Nephron progenitor cell (in vitro differentiated cells): ENCODE measurements at regions not wholly inside any gene's neighbourhood (a gene's known extent, or its start where the extent isn't known, plus 50 kb on each side); places are given as distances from the start of the nearest gene placed in this dataset.

Experiments
- DNase-seq: peaks from one replicate; pipeline ENCODE4 v3.0.0; 2021
- H3K27ac Mint-ChIP-seq: 2 replicates; pipeline ENCODE4 v1.8.0; 2021; ENCODE audit warnings: mild to moderate bottlenecking, moderate library complexity, mixed read lengths
- H3K27me3 Mint-ChIP-seq: 2 replicates; pipeline ENCODE4 v1.8.0; 2021; ENCODE audit warnings: mild to moderate bottlenecking, low read depth, mixed read lengths; ENCODE audit not compliant: poor library complexity
- H3K36me3 Mint-ChIP-seq: 2 replicates; pipeline ENCODE4 v1.8.0; 2021; ENCODE audit warnings: low read depth, mixed read lengths
- H3K4me1 Mint-ChIP-seq: 2 replicates; pipeline ENCODE4 v1.8.0; 2021; ENCODE audit warnings: mixed read lengths
- H3K4me3 Mint-ChIP-seq: 2 replicates; pipeline ENCODE4 v1.8.0; 2021; ENCODE audit warnings: mild to moderate bottlenecking, moderate library complexity, mixed read lengths
- H3K9me3 Mint-ChIP-seq: 2 replicates; pipeline ENCODE4 v1.8.0; 2021; ENCODE audit warnings: mild to moderate bottlenecking, moderate library complexity, mixed read lengths
- CTCF ChIP-seq: fragments of 200-600 bp; sonication (generic); IDR thresholded peaks from 2 replicates; pipeline ENCODE4 v1.5.0; 2021; ENCODE audit warnings: antibody characterized with exemption

- peaks cover 19% of the 10 kb centered on the region for H3K27me3 Mint-ChIP-seq
- H3K4me3 Mint-ChIP-seq: no peak overlapping the region
These were observed 266.9 kb upstream of the NFE2L3 start for GRCh38 chr7:25885057-25885576.

GRCh38 chr7:25886387-25887240 lies 265.4 kb upstream of the NFE2L3 start:
- Mint-ChIP-seq H3K36me3 (no peaks in the 10 kb centered on the region), H3K4me3 (no peak overlapping the region), H3K4me1 (peaks cover 37% of the 10 kb centered on the region), H3K9me3 (no peaks in the 10 kb centered on the region), H3K27ac (no peak overlapping the region), H3K27me3 (peaks cover 19% of the 10 kb centered on the region)
- TF ChIP-seq CTCF: no peak
- no peak for DNase-seq

More at GRCh38 chr7:25885057-25885576, 266.9 kb upstream of the NFE2L3 start:
- no peak for DNase-seq
- Mint-ChIP-seq H3K4me1 (peaks cover 45% of the 10 kb centered on the region), H3K36me3 (no peaks in the 10 kb centered on the region), H3K9me3 (no peaks in the 10 kb centered on the region), H3K27ac (no peak overlapping the region)
- no peak for TF ChIP-seq CTCF

GRCh38 chr7:25887266-25887665 lies 264.7 kb upstream of the NFE2L3 start:
- Mint-ChIP-seq H3K9me3 (no peaks in the 10 kb centered on the region), H3K4me1 (peaks cover 40% of the 10 kb centered on the region), H3K36me3 (no peaks in the 10 kb centered on the region), H3K27ac (no peak overlapping the region), H3K4me3 (no peak overlapping the region), H3K27me3 (peaks cover 19% of the 10 kb centered on the region)
- TF ChIP-seq CTCF: no peak
- DNase-seq: no peak

- no peak for TF ChIP-seq CTCF
- Mint-ChIP-seq H3K4me1 (peaks cover 42% of the 10 kb centered on the region), H3K36me3 (no peaks in the 10 kb centered on the region), H3K27ac (no peak overlapping the region), H3K27me3 (peaks cover 17% of the 10 kb centered on the region), H3K9me3 (no peaks in the 10 kb centered on the region), H3K4me3 (no peak overlapping the region)
- DNase-seq: no peak
These were observed 264.0 kb upstream of the NFE2L3 start for GRCh38 chr7:25887795-25888559.

GRCh38 chr7:25889765-25890164 lies 262.2 kb upstream of the NFE2L3 start:
- no peaks in the 10 kb centered on the region for H3K9me3 Mint-ChIP-seq

More at GRCh38 chr7:25889765-25890164, 262.2 kb upstream of the NFE2L3 start:
- no peak overlapping the region for H3K27ac Mint-ChIP-seq
- peaks cover 9% of the 10 kb centered on the region for H3K27me3 Mint-ChIP-seq
- DNase-seq: no peak
- TF ChIP-seq CTCF: no peak
- no peak overlapping the region for H3K4me3 Mint-ChIP-seq
- H3K36me3 Mint-ChIP-seq: no peaks in the 10 kb centered on the region
- H3K4me1 Mint-ChIP-seq: peaks cover 52% of the 10 kb centered on the region
